ENCODE measurements at regions not wholly inside any gene's neighbourhood (a gene's known extent, or its start where the extent isn't known, plus 50 kb on each side); places are given as distances from the start of the nearest gene placed in this dataset.

DNA sequence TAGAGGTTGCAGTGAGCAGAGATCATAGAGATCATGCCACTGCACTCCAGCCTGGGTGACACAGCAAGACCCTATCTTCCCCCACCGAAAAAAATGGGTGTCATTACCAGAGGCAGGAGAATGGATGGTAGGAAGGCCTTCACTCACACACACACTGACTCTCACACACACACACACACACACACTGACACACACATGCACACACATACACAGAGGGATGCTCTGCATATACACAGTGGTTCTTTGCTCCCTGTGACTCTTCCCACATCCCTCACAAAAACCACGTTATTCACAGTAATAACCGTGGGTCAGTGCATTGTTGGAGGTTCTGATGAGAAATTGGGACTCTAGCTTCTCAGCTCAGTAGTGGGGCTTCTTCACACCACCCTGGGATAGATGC is 300.2 kb upstream of the N4BP1 start:
- H3K36me3 ChIP-seq (ENCODE audit: control insufficient read depth in 4 of 4, insufficient read depth in 3 of 4, low read depth in 1 of 4, low read length in 3 of 4) = no peaks in the 10 kb centered on the region
- no peaks in the 10 kb centered on the region for H3K9me3 ChIP-seq (ENCODE audit: control insufficient read depth in 4 of 4, low read length in 3 of 4)
- no peak overlapping the region for H3K4me3 ChIP-seq (ENCODE audit: low read depth in 1 of 3, low read length in 3 of 3)
- H3K4me1 ChIP-seq (ENCODE audit: control insufficient read depth in 4 of 4, insufficient read depth in 4 of 4, low read length in 3 of 4) = no peaks in the 10 kb centered on the region
- TF ChIP-seq GABPA (IDR thresholded peaks at IDR 0.05 in 1 of 2, conservative IDR thresholded peaks at IDR 0.05 in 1 of 2) (no peak), FOXA2 (IDR thresholded peaks at IDR 0.05) (no peak), SP1 (IDR thresholded peaks at IDR 0.05) (no peak), MAX (IDR thresholded peaks at IDR 0.05) (no peak), TAF1 (conservative IDR thresholded peaks at IDR 0.05) (no peak), HNF4A (conservative IDR thresholded peaks at IDR 0.05) (no peak), RXRA (IDR thresholded peaks at IDR 0.05) (no peak), YY1 (IDR thresholded peaks at IDR 0.05) (no peak), JUND (IDR thresholded peaks at IDR 0.05) (no peak), CTCF (IDR thresholded peaks at IDR 0.05; ENCODE audit: low read depth, low read length, missing input control) (no peak), NR2F2 (IDR thresholded peaks at IDR 0.05) (no peak), ZBTB33 (IDR thresholded peaks at IDR 0.05) (no peak), HNF4G (IDR thresholded peaks at IDR 0.05) (no peak), ATF3 (IDR thresholded peaks at IDR 0.05) (no peak)
- TF ChIP-seq, protein P1, sequence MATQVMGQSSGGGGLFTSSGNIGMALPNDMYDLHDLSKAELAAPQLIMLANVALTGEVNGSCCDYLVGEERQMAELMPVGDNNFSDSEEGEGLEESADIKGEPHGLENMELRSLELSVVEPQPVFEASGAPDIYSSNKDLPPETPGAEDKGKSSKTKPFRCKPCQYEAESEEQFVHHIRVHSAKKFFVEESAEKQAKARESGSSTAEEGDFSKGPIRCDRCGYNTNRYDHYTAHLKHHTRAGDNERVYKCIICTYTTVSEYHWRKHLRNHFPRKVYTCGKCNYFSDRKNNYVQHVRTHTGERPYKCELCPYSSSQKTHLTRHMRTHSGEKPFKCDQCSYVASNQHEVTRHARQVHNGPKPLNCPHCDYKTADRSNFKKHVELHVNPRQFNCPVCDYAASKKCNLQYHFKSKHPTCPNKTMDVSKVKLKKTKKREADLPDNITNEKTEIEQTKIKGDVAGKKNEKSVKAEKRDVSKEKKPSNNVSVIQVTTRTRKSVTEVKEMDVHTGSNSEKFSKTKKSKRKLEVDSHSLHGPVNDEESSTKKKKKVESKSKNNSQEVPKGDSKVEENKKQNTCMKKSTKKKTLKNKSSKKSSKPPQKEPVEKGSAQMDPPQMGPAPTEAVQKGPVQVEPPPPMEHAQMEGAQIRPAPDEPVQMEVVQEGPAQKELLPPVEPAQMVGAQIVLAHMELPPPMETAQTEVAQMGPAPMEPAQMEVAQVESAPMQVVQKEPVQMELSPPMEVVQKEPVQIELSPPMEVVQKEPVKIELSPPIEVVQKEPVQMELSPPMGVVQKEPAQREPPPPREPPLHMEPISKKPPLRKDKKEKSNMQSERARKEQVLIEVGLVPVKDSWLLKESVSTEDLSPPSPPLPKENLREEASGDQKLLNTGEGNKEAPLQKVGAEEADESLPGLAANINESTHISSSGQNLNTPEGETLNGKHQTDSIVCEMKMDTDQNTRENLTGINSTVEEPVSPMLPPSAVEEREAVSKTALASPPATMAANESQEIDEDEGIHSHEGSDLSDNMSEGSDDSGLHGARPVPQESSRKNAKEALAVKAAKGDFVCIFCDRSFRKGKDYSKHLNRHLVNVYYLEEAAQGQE (IDR thresholded peaks at IDR 0.05) = no peak
- no peak for DNase-seq (ENCODE audit: low spot score)
- H3K9ac ChIP-seq (ENCODE audit: low read depth in 1 of 2, low read length in 2 of 2) = no peak overlapping the region
- H3K27me3 ChIP-seq (ENCODE audit: control insufficient read depth in 4 of 4, insufficient read depth in 4 of 4, low read length in 3 of 4) = peaks cover 0 to 3% (median 2%) of the 10 kb centered on the region in 4 donors
- WGBS = 77% methylated on average over 3 of the region's 3 CpGs
- H3K27ac ChIP-seq (ENCODE audit: low read depth in 1 of 2, low read length in 2 of 2) = no peak overlapping the region

DNA sequence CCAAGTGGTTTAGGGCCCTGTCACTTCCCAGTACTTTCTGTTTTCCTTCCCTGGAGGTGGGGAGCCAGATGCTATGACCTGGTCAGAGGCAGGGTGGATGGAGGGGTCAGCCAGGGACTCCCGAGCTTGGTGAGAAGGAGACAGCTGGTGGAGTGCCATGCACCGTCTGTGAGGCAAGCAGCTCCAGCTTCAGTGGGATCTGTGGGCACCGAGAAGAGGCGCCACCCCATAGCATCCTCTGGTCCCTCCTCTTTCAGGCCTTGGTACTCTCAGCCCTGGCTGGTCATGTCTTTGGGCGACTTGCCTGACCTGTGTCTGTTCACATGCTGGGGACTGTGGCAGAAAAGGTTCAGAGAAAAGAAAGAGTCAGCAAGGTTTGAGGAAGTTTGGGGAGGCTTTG is 299.3 kb upstream of the N4BP1 start:
- H3K27ac ChIP-seq (ENCODE audit: low read depth in 1 of 2, low read length in 2 of 2) = no peak overlapping the region
- WGBS = 77% methylated on average over 5 of the region's 5 CpGs
- no peaks in the 10 kb centered on the region for H3K36me3 ChIP-seq (ENCODE audit: control insufficient read depth in 4 of 4, insufficient read depth in 3 of 4, low read depth in 1 of 4, low read length in 3 of 4)
- TF ChIP-seq NR2F2 (IDR thresholded peaks at IDR 0.05) (no peak), GABPA (IDR thresholded peaks at IDR 0.05 in 1 of 2, conservative IDR thresholded peaks at IDR 0.05 in 1 of 2) (no peak), YY1 (IDR thresholded peaks at IDR 0.05) (no peak), SP1 (IDR thresholded peaks at IDR 0.05) (no peak), MAX (IDR thresholded peaks at IDR 0.05) (no peak), JUND (IDR thresholded peaks at IDR 0.05) (no peak), EGR1 (IDR thresholded peaks at IDR 0.05; ENCODE audit: low read depth in 2 of 2) (no peak), CTCF (IDR thresholded peaks at IDR 0.05; ENCODE audit: low read depth, low read length, missing input control) (no peak), TAF1 (conservative IDR thresholded peaks at IDR 0.05) (no peak)
- H3K4me3 ChIP-seq (ENCODE audit: low read depth in 1 of 3, low read length in 3 of 3) = no peak overlapping the region
- H3K27me3 ChIP-seq (ENCODE audit: control insufficient read depth in 4 of 4, insufficient read depth in 4 of 4, low read length in 3 of 4) = peaks cover 0 to 3% (median 2%) of the 10 kb centered on the region in 4 donors
- H3K9ac ChIP-seq (ENCODE audit: low read depth in 1 of 2, low read length in 2 of 2) = no peak overlapping the region
- H3K4me1 ChIP-seq (ENCODE audit: control insufficient read depth in 4 of 4, insufficient read depth in 4 of 4, low read length in 3 of 4) = no peaks in the 10 kb centered on the region
- H3K9me3 ChIP-seq (ENCODE audit: control insufficient read depth in 4 of 4, low read length in 3 of 4) = no peaks in the 10 kb centered on the region
- no peak for DNase-seq (ENCODE audit: low spot score)
